ENCODE measurements at regions not wholly inside any gene's neighbourhood (a gene's known extent, or its start where the extent isn't known, plus 50 kb on each side); places are given as distances from the start of the nearest gene placed in this dataset.

- TF ChIP-seq TAF1 (IDR thresholded peaks at IDR 0.05; ENCODE audit: low read depth, low read length) (no peak), POLR2A (IDR thresholded peaks at IDR 0.05; ENCODE audit: low read depth, low read length) (no peak), POLR2AphosphoS5 (IDR thresholded peaks at IDR 0.05; ENCODE audit: low read depth, low read length) (no peak), PAX5 (IDR thresholded peaks at IDR 0.05; ENCODE audit: insufficient read depth, low read length, severe bottlenecking) (no peak)
Observed at GRCh38 chr12:19924360-19924759, 444.0 kb upstream of the PDE3A start.

Data from GM12891 (cell line).